GM18858 (cell line): ENCODE measurements at regions not wholly inside any gene's neighbourhood (a gene's known extent, or its start where the extent isn't known, plus 50 kb on each side); places are given as distances from the start of the nearest gene placed in this dataset.

ENCODE experiments used
- ATAC-seq: cut with Tn5 transposase; IDR thresholded peaks from one replicate; pipeline ENCODE4 v1.9.1; 2021; ENCODE audit not compliant: unreplicated experiment

DNA sequence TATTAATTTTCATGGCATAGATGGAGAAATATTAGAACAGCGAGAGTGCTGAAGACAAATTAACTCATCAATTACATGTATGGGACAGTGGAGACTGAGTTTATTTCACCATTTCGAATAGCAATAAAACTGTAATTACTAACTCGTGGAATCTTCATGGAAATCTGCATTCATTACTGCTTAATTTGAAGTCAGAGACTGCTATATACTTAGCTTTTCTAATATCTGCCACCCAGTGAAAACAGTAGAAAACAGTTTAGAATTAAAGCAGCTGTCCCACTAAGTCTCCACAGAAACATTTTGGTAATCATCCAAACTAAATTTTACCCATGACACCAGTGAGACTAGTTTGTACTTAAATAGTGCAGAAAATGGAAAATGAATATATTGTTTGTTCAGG, 56.8 kb downstream of the IZUMO3 start:
- ATAC-seq = no peak

- ATAC-seq = no peak
These were observed 57.8 kb downstream of the IZUMO3 start for GRCh38 chr9:24487946-24488345.

GRCh38 chr9:24487250-24487861, 58.3 kb downstream of the IZUMO3 start:
- ATAC-seq = no peak

DNA sequence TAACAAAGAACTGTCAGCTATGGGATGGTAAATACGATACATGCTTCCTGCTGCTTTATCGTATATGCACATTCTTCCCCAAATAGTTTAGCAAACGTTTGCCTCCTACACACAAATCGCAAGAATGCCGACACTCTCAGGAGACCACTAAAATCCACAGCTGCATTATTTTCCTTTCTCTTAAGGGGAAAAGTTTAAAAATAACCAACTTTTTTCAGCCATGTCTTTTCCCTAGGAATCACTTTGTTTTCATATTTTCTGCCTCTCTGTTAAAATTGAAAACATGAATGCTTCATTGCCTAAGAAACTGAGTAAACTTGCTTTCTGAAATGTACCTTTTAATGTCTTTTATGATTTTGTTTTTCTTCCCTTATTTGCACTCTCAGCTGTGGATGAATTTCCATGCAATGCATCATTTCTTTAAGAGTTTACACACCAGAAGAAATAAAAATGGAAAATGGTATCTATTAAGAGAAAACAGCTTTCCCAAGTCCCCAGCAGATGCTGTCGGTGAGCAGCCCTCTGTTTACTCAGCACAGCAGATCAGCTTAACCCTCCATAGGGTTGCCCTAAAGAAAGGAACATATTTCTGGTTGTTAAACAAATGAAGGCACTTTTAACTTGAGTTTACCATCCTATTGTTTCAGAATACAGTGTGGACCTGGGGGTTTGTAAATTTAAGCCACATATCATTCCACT, 66.2 kb downstream of the IZUMO3 start:
- ATAC-seq = no peak

DNA sequence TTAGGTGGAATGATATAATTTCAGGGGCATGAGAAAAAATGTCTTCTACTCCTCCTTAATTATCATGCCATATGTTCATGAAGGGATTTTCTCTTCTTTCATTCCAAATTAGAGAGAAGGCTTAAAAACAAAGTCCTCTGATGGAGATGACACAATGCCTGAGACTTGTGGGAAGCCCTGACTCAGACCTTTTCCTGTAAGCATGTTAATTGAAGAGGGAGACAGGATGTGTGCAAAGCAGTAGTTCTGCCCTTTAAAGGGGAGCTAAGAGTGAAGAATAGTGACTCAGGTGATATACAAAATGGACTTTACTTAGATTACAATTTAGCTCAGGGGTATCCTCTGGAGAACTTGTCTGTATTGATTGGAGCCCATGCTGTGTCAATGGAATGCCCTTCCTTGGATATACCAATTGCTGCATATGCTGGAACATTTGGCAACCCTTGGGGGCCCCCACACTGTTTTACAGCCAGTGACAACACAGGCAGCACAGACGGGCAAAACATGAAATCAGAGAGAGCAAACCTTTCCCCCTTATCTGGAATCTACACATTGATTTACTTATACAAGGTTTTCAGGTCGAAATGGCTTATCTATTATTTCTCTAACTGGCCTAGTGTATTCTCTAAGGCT, 81.3 kb downstream of the IZUMO3 start:
- no peak for ATAC-seq

DNA sequence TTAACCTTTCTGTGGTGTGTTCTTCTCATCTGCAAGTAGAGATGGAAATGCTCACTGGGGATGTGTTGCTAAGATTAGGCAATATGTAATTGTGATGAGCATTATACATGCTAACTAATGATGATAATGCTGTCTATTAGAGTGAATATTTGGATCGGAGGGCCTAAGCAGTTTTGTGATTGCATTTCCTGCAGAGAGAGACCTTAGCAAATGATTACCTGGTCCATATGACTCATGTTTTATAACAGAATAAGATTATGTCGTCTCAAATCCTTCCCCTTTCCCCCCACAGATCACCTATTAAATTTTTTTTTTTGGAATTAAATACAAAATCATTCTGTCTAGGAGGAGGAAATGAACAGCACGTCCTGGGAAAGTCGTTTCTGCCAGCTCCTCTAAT, 82.7 kb downstream of the IZUMO3 start:
- no peak for ATAC-seq

DNA sequence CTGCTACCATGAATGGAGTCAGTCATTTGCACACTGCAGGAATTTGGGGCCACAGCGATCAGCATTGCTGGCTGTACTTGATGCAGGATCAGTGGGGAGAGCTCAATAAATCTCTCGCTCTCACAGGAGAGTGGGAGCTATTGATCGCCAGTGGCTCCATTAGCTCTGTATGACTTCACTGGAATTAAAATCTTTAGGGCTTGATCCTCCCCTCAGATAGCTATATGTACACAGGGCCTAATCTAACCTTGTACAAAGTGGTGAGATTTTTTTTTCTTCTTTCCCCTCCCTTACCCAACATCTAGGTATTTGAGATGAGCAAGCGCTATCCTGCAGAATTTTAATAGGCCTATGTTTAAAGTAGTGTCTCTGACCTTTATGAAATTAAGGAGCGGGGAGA, 84.9 kb downstream of the IZUMO3 start:
- ATAC-seq = no peak

GRCh38 chr9:24459953-24460352, 85.7 kb downstream of the IZUMO3 start:
- no peak for ATAC-seq

DNA sequence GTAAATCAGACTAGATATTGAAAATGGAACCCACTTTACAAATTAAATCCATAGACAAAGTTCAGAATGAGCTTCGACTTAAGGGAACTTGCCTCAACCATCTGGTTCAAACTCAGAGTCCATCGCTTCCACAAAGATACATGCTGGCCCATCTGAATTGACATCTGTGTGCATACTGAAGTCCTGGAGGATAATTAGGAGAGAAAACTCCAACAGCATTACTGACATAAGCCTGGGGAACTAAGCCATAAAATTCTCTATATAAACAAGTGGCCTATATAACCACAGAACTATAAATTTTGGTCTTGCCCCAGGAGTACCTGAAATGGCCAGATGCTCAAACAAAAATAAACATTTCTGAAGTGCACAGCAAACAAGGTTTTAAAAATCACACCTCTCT, 94.4 kb downstream of the IZUMO3 start:
- no peak for ATAC-seq

GRCh38 chr9:24449976-24450375, 95.7 kb downstream of the IZUMO3 start:
- no peak for ATAC-seq

- ATAC-seq = no peak
These were observed 106.2 kb downstream of the IZUMO3 start for GRCh38 chr9:24439456-24439855.

- no peak for ATAC-seq
These were observed 106.8 kb downstream of the IZUMO3 start for GRCh38 chr9:24438876-24439275.

GRCh38 chr9:24436761-24437160, 108.9 kb downstream of the IZUMO3 start:
- no peak for ATAC-seq

DNA sequence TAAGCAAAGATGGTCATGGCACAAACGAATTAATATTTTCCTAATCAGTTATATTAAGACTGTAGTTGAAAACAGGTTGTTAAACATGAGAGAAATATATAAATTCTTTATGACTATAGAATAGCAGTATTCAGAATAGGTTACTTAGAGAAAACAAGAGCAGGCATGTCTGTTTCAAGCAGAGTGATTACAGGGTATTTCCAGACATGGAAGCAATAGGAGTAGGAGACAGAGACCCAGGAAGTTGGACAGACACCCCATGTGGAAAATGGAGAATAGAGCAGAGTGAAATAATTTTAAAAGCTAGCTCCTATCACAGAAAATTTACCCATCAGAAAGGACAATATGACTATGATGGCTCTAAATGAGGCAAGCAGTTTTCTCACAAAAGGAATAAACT, 111.5 kb downstream of the IZUMO3 start:
- no peak for ATAC-seq

DNA sequence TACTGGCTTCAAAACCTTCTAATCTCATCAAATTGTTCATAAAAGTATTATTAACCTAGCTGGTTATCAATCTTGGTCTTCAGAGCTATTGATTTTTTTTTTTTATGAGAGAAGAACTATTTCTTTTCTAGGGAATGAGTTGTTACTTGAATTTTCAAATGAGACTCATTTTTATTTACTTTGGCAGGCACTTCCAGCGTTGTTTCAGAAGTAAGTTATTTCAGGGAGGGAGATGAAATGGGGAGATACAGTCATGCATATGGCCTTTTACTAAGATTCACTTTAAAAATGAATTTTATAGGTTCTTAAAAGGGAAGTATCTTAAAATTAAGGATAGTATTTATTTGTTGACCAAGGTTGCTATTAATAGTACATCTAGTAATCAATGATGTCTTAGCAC, 129.6 kb downstream of the IZUMO3 start:
- ATAC-seq = no peak

- ATAC-seq = no peak
These were observed 132.0 kb downstream of the IZUMO3 start for GRCh38 chr9:24413651-24414050.

DNA sequence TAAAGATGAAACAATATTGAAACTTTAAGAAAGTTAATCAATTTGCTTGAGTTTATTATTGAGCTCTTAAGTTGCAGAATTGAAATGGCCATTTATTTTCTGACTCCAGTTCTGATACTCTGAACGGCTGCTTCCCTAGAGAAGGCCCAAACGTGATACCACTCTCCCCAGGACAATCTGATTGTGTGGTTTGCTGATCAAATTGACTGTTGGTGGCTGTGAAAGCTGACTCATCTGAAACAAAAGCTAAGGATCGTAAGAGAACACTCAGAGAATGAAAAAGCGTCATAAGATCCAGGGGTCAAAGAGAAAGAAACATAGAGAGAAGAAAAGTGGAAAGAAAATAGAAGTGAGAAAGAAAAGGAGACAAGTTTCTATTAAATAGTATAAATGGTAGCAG, 147.2 kb downstream of the IZUMO3 start:
- ATAC-seq = no peak

DNA sequence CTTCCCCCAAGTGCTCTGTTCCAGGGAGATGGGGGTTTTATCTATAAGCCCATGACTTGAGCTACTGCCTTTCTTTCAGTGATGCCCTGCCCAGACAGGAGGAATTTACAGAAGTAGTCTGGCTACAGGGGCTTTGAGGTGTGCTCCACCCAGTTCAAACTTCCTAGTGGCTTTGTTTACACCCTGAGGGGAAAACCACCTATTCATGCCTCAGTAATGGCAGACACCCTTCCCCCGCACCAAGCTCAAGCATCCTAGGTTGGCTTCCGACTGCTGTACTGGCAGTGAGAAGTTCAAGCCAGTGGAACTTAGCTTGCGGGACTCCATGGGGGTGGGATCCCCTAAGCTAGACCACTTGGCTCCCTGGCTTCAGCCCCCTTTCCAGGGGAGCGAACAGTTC, 154.6 kb downstream of the IZUMO3 start:
- no peak for ATAC-seq

GRCh38 chr9:24385077-24385476, 160.6 kb downstream of the IZUMO3 start:
- ATAC-seq = no peak

- ATAC-seq = no peak
These were observed 163.1 kb downstream of the IZUMO3 start for GRCh38 chr9:24382566-24382965.

DNA sequence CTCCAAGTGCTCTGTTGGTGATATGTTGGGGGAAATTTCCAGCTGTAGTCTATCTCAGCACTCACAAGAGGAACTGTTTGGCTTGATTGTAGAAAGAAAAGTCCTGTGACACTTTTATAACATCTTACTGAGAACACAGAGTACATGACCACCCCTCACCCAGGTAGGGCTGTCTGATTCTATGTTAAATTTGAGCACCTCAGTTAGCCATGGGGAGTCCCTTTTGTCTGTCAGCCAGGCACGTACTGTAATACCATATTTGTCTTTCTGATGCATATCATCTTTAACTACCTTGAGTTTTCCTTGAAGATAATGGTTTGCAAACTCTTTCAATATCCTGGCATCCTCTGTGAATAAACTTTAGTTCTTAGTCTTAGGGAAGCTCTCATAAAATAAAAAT, 164.5 kb downstream of the IZUMO3 start:
- no peak for ATAC-seq

- ATAC-seq = no peak
These were observed 186.7 kb downstream of the IZUMO3 start for GRCh38 chr9:24359046-24359445.

DNA sequence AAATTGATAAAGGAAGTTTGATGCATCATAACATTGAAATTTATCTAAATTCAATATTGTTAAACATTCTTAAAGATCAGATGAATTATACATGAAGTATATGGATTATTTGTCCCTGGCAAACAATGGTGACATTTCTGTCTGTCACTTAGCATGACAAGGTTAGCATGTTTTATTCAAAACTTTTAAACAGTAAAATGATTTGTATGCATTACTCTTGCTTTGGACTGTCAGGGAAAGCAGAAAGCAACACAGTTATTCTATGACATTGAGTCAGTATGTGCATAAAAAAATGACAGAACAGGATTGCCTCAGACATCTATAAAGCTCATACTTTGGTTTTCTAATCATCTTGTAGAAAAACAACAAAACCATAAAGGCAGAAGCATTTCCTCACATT, 193.7 kb downstream of the IZUMO3 start:
- no peak for ATAC-seq
